SK-N-SH treated with all-trans-retinoic acid at 6 μM for 48 hours (cell line): ENCODE measurements at regions not wholly inside any gene's neighbourhood (a gene's known extent, or its start where the extent isn't known, plus 50 kb on each side); places are given as distances from the start of the nearest gene placed in this dataset.

ENCODE experiments used
- TCF4 ChIP-seq: fragments of 250-450 bp; sonication (Bioruptor Pico); IDR thresholded peaks from 2 replicates; pipeline ENCODE4 v1.8.0; 2021; ENCODE audit warnings: mild to moderate bottlenecking, moderate library complexity, borderline replicate concordance
- TF ChIP-seq, protein P1 (sequence below): fragments of 250-450 bp; sonication (Bioruptor Pico); IDR thresholded peaks from 2 replicates; pipeline ENCODE4 v1.5.0; 2020; ENCODE audit warnings: mild to moderate bottlenecking, moderate library complexity

DNA sequence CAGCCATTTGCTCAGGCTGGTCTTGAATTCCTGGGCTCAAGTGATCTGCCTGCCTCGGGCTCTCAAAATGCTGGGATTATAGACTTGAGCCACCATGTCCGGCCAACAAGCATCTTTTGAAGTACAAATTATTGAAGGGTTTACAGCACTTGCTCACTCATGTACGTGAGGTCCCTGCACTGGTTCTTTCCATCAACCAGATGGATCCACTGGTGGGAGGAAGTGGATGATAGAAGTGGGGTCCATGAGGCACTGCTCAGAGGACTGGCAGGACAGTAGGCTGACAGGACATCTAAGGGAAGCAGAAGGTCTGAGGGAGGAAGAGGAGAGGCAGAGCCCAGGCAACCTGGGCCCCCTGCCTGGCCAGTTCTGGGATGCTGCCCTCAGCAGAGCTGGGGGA is 109.2 kb upstream of the NXT1 start:
- TF ChIP-seq TCF4 (CRISPR knock-in tag) = no peak
- TF ChIP-seq, protein P1, sequence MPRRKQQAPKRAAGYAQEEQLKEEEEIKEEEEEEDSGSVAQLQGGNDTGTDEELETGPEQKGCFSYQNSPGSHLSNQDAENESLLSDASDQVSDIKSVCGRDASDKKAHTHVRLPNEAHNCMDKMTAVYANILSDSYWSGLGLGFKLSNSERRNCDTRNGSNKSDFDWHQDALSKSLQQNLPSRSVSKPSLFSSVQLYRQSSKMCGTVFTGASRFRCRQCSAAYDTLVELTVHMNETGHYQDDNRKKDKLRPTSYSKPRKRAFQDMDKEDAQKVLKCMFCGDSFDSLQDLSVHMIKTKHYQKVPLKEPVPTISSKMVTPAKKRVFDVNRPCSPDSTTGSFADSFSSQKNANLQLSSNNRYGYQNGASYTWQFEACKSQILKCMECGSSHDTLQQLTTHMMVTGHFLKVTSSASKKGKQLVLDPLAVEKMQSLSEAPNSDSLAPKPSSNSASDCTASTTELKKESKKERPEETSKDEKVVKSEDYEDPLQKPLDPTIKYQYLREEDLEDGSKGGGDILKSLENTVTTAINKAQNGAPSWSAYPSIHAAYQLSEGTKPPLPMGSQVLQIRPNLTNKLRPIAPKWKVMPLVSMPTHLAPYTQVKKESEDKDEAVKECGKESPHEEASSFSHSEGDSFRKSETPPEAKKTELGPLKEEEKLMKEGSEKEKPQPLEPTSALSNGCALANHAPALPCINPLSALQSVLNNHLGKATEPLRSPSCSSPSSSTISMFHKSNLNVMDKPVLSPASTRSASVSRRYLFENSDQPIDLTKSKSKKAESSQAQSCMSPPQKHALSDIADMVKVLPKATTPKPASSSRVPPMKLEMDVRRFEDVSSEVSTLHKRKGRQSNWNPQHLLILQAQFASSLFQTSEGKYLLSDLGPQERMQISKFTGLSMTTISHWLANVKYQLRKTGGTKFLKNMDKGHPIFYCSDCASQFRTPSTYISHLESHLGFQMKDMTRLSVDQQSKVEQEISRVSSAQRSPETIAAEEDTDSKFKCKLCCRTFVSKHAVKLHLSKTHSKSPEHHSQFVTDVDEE (CRISPR knock-in tag) = no peak
